ENCODE measurements at regions not wholly inside any gene's neighbourhood (a gene's known extent, or its start where the extent isn't known, plus 50 kb on each side); places are given as distances from the start of the nearest gene placed in this dataset.

GRCh38 chr5:77948476-77948875 is 172.3 kb upstream of the TBCA start:
- no CpG with 5 or more reads among the region's 1 CpG for WGBS (ENCODE audit: insufficient coverage)
- no peaks in the 10 kb centered on the region for H3K36me3 ChIP-seq (ENCODE audit: control insufficient read depth, insufficient read depth, low read length)
- DNase-seq: no peak
- H3K9me3 ChIP-seq (replicated peaks; ENCODE audit: control insufficient read depth, low read depth, low read length): no peaks in the 10 kb centered on the region
- H3K27me3 ChIP-seq (ENCODE audit: control insufficient read depth, insufficient read depth, low read length): peaks cover 5% of the 10 kb centered on the region
- no peak overlapping the region for H3K27ac ChIP-seq (ENCODE audit: low read length)
- no peaks in the 10 kb centered on the region for H3K4me1 ChIP-seq (ENCODE audit: control insufficient read depth, insufficient read depth, low read length)
- no peak overlapping the region for H3K4me3 ChIP-seq (ENCODE audit: low read length)

- H3K27me3 ChIP-seq (ENCODE audit: control insufficient read depth, insufficient read depth, low read length): peaks cover 5% of the 10 kb centered on the region
- H3K27ac ChIP-seq (ENCODE audit: low read length): no peak overlapping the region
- H3K9me3 ChIP-seq (replicated peaks; ENCODE audit: control insufficient read depth, low read depth, low read length): no peaks in the 10 kb centered on the region
- no peak for DNase-seq
- H3K4me1 ChIP-seq (ENCODE audit: control insufficient read depth, insufficient read depth, low read length): no peaks in the 10 kb centered on the region
- H3K4me3 ChIP-seq (ENCODE audit: low read length): no peak overlapping the region
- H3K36me3 ChIP-seq (ENCODE audit: control insufficient read depth, insufficient read depth, low read length): no peaks in the 10 kb centered on the region
- WGBS (ENCODE audit: insufficient coverage): 45% methylated on average over 5 of the region's 7 CpGs
Observed at GRCh38 chr5:77947041-77947428, 170.9 kb upstream of the TBCA start.

- Histone ChIP-seq H3K27ac (ENCODE audit: low read length) (no peak overlapping the region), H3K4me3 (ENCODE audit: low read length) (no peak overlapping the region), H3K4me1 (ENCODE audit: control insufficient read depth, insufficient read depth, low read length) (no peaks in the 10 kb centered on the region), H3K27me3 (ENCODE audit: control insufficient read depth, insufficient read depth, low read length) (peaks cover 5% of the 10 kb centered on the region), H3K36me3 (ENCODE audit: control insufficient read depth, insufficient read depth, low read length) (no peaks in the 10 kb centered on the region), H3K9me3 (replicated peaks; ENCODE audit: control insufficient read depth, low read depth, low read length) (no peaks in the 10 kb centered on the region)
- no peak for DNase-seq
- 17% methylated on average over 1 of the region's 4 CpGs for WGBS (ENCODE audit: insufficient coverage)
Observed at GRCh38 chr5:77946381-77947040, 170.4 kb upstream of the TBCA start.

GRCh38 chr5:77945874-77946273 is 169.7 kb upstream of the TBCA start:
- no peaks in the 10 kb centered on the region for H3K9me3 ChIP-seq (replicated peaks; ENCODE audit: control insufficient read depth, low read depth, low read length)
- H3K27ac ChIP-seq (ENCODE audit: low read length): no peak overlapping the region
- H3K4me3 ChIP-seq (ENCODE audit: low read length): no peak overlapping the region
- H3K4me1 ChIP-seq (ENCODE audit: control insufficient read depth, insufficient read depth, low read length): no peaks in the 10 kb centered on the region
- no peaks in the 10 kb centered on the region for H3K36me3 ChIP-seq (ENCODE audit: control insufficient read depth, insufficient read depth, low read length)
- peaks cover 5% of the 10 kb centered on the region for H3K27me3 ChIP-seq (ENCODE audit: control insufficient read depth, insufficient read depth, low read length)
- DNase-seq: no peak
- WGBS (ENCODE audit: insufficient coverage): 41% methylated on average over 2 of the region's 3 CpGs

GRCh38 chr5:77944757-77945340 is 168.7 kb upstream of the TBCA start:
- Histone ChIP-seq H3K4me3 (ENCODE audit: low read length) (no peak overlapping the region), H3K9me3 (replicated peaks; ENCODE audit: control insufficient read depth, low read depth, low read length) (no peaks in the 10 kb centered on the region), H3K27me3 (ENCODE audit: control insufficient read depth, insufficient read depth, low read length) (peaks cover 5% of the 10 kb centered on the region), H3K4me1 (ENCODE audit: control insufficient read depth, insufficient read depth, low read length) (no peaks in the 10 kb centered on the region), H3K36me3 (ENCODE audit: control insufficient read depth, insufficient read depth, low read length) (no peaks in the 10 kb centered on the region), H3K27ac (ENCODE audit: low read length) (no peak overlapping the region)
- no peak for DNase-seq
- 100% methylated on average over 2 of the region's 3 CpGs for WGBS (ENCODE audit: insufficient coverage)

GRCh38 chr5:77943851-77944250 is 167.7 kb upstream of the TBCA start:
- Histone ChIP-seq H3K4me3 (ENCODE audit: low read length) (no peak overlapping the region), H3K4me1 (ENCODE audit: control insufficient read depth, insufficient read depth, low read length) (no peaks in the 10 kb centered on the region), H3K36me3 (ENCODE audit: control insufficient read depth, insufficient read depth, low read length) (no peaks in the 10 kb centered on the region), H3K27me3 (ENCODE audit: control insufficient read depth, insufficient read depth, low read length) (peaks cover 5% of the 10 kb centered on the region), H3K9me3 (replicated peaks; ENCODE audit: control insufficient read depth, low read depth, low read length) (no peaks in the 10 kb centered on the region), H3K27ac (ENCODE audit: low read length) (no peak overlapping the region)
- DNase-seq: no peak
- WGBS (ENCODE audit: insufficient coverage): no CpG with 5 or more reads among the region's 2 CpGs

- Histone ChIP-seq H3K4me1 (ENCODE audit: control insufficient read depth, insufficient read depth, low read length) (no peaks in the 10 kb centered on the region), H3K36me3 (ENCODE audit: control insufficient read depth, insufficient read depth, low read length) (no peaks in the 10 kb centered on the region), H3K27ac (ENCODE audit: low read length) (no peak overlapping the region), H3K4me3 (ENCODE audit: low read length) (no peak overlapping the region), H3K27me3 (ENCODE audit: control insufficient read depth, insufficient read depth, low read length) (peaks cover 5% of the 10 kb centered on the region), H3K9me3 (replicated peaks; ENCODE audit: control insufficient read depth, low read depth, low read length) (no peaks in the 10 kb centered on the region)
- DNase-seq: no peak
- 89% methylated on average over 7 of the region's 10 CpGs for WGBS (ENCODE audit: insufficient coverage)
Observed at GRCh38 chr5:77942578-77943239, 166.6 kb upstream of the TBCA start.

GRCh38 chr5:77937015-77937908 is 161.1 kb upstream of the TBCA start:
- no peak overlapping the region for H3K27ac ChIP-seq (ENCODE audit: low read length)
- 79% methylated on average over 5 of the region's 6 CpGs for WGBS (ENCODE audit: insufficient coverage)
- no peaks in the 10 kb centered on the region for H3K4me1 ChIP-seq (ENCODE audit: control insufficient read depth, insufficient read depth, low read length)
- H3K9me3 ChIP-seq (replicated peaks; ENCODE audit: control insufficient read depth, low read depth, low read length): no peaks in the 10 kb centered on the region
- H3K4me3 ChIP-seq (ENCODE audit: low read length): no peak overlapping the region
- no peak for DNase-seq
- H3K27me3 ChIP-seq (ENCODE audit: control insufficient read depth, insufficient read depth, low read length): peaks cover 2% of the 10 kb centered on the region
- no peaks in the 10 kb centered on the region for H3K36me3 ChIP-seq (ENCODE audit: control insufficient read depth, insufficient read depth, low read length)

- WGBS (ENCODE audit: insufficient coverage): 29% methylated on average over 2 of the region's 3 CpGs
- Histone ChIP-seq H3K27ac (ENCODE audit: low read length) (no peak overlapping the region), H3K4me3 (ENCODE audit: low read length) (no peak overlapping the region), H3K4me1 (ENCODE audit: control insufficient read depth, insufficient read depth, low read length) (no peaks in the 10 kb centered on the region), H3K9me3 (replicated peaks; ENCODE audit: control insufficient read depth, low read depth, low read length) (no peaks in the 10 kb centered on the region), H3K27me3 (ENCODE audit: control insufficient read depth, insufficient read depth, low read length) (peaks cover 2% of the 10 kb centered on the region), H3K36me3 (ENCODE audit: control insufficient read depth, insufficient read depth, low read length) (no peaks in the 10 kb centered on the region)
- no peak for DNase-seq
Observed at GRCh38 chr5:77936365-77936693, 160.2 kb upstream of the TBCA start.
